NCI-H1417 treated with DMSO at 0.1 percent for 48 hours (cell line): ENCODE measurements at regions not wholly inside any gene's neighbourhood (a gene's known extent, or its start where the extent isn't known, plus 50 kb on each side); places are given as distances from the start of the nearest gene placed in this dataset.
"Not testable (repeated sequence)": the region's sequence is repeated elsewhere in the genome, so short reads cannot be mapped to it uniquely, and the experiment has no call there.

ENCODE experiments used
- DNase-seq: peaks from one replicate; lab custom pipeline; 2025; lab: John Stamatoyannopoulos, UW

DNA sequence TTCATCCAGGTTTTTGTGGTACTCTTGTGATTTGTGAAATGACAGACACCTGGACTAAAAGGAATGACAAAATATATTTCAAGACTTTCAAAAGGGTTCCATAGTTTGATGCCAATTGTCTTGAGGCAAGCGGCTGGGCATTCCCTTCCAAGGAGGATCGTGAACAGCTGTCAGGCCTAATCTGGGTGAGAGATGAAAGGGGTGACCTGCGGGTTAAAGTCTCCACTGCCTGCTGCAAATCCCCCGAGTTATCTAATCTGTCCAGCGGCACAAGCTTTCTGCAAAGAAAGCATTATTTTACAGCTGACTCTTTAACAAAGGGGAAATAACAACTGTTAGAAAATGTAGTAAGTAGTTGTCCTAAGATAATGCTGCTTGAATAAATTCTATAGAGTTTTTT is 128.7 kb upstream of the MB21D2 start:
- no peak for DNase-seq

- not testable (repeated sequence) for DNase-seq
Measured at GRCh38 chr3:193047461-193047860, 129.8 kb upstream of the MB21D2 start.

- DNase-seq, result no peak
Measured at GRCh38 chr3:193048127-193048526, 130.5 kb upstream of the MB21D2 start.

DNA sequence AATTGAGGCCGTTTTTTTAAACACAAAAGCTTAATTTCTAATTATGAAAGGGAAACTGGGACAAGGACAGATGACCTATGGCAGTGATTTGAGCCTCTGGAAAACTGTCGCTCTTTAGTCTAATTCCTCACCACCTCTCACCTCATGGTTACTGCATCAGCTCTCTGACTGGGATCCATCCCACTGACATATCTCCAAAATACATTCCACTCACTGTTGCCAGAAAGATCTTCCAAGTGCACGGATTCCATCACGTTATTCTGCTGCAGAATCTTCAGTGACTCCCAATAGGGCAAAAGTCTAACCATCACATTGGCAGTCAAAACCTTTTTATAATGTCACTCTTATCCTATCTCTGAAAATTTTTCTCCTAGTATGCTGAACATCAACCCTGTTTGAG is 132.3 kb upstream of the MB21D2 start:
- DNase-seq, result no peak

DNA sequence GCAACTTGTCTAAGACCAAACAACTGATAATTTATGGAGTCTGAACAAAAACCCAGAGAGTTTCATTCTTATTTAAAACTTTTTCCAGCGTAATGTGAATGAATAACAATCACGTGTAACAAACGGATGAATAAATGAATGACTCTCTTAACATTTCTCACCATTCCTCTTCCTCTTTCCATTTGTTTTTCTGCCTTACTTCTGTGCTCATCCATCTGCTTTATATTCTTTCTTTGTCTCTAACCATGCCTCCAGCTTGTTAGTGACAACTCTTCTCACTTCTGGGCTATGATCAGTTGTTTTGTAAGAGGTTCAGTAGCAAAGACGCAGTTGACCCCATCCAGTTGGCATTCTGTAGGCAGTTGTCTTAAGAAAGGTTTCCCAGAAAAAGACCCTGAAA is 133.7 kb upstream of the MB21D2 start:
- DNase-seq, result no peak

DNA sequence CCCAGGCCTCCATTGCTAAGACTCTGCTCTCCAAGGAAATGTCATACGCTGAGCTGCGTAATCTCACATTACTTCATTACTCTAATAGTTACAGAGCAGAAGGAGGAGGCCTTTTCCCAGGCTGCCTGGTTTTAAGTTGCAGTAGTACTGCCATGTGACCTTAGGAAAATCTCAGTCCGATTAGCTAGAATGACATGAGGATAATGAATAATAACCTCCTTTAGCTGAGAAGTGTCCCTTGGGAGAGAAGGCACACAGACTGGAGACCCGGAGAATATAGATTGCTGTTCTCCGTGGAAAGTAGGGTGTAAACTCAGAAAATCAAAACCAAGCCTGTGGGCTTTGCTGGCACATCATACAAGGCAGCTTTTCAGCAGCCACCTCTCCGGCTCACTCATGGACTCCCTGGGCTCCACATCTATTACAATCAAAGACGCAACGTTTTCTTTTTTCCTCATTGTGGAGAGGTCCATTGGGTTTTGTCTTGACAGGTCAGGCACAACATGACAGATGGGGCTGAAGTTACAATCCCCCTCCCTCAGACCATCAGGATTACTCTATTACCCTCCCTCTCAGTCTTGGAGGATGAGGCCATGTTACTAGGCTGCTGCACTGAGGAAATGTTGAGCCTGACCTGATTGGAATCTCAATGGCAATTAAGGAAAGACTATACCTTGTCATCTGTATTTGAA is 134.8 kb upstream of the MB21D2 start:
- no peak for DNase-seq

GRCh38 chr3:193053046-193053435 is 135.4 kb upstream of the MB21D2 start:
- DNase-seq, result no peak

GRCh38 chr3:193055352-193055751 is 137.7 kb upstream of the MB21D2 start:
- DNase-seq, result no peak

DNA sequence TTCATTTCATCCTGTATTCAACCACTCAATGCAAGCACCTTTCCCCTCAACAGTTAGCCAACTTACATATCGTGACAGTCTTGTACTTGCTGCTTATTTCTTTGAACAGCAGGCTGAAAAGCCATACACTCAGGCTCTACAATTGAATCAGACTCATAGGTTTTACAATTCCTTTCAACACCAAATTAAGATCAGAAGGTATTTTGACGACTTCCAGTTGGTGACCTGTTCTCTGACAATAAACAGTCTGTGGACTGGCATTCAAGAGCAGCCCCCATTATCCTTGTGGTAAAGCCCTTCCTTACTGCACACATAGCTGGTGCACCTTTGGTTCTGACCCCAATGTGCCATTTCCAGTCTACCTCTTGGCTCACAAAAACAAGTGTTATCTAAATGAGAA is 140.0 kb upstream of the MB21D2 start:
- DNase-seq, result no peak

DNA sequence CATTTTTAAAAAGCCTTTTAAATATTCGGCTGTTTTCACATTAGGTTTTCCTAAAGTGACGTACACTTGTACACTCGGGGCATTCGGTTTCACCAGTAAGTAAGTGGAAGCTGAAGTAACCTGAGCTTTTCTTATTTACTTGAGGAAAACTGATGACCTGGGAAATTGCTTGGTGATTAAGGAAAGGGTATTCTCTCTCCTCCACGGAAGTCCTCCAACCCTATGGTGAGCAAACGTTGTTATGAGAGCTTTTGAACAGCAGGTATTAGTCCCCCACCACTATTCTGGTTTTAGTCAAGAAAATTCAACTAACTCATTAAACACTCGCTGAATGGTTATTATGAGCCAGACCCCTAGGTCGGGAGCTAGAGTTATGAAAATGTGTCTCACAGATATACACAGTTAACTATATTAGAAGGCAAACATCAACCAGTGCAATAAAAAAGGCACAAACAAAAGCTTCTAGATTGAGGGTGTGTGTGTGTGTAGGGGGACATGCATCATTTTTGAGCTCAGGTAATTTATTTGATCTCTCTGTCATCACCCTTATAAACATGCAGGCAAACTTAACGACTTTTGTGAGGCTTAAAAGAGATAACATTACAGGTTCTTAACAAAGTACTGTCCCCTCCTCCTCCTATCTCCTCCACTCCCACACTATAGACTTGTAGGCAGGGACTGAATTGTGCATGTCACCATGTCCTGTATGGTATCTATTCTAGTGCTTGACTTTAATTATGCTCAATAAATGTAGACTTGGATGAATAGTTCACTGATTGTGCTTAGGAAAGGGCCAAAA is 143.3 kb upstream of the MB21D2 start:
- DNase-seq, result no peak

GRCh38 chr3:193068365-193068764 is 150.7 kb upstream of the MB21D2 start:
- DNase-seq, result no peak

GRCh38 chr3:193069732-193070131 is 152.1 kb upstream of the MB21D2 start:
- not testable (repeated sequence) for DNase-seq

- no peak for DNase-seq
Measured at GRCh38 chr3:193078996-193079753, 161.5 kb upstream of the MB21D2 start.

GRCh38 chr3:193080821-193081365 is 160.1 kb upstream of the PLAAT1 start:
- no peak for DNase-seq

- DNase-seq, result no peak
Measured at GRCh38 chr3:193085655-193086054, 155.4 kb upstream of the PLAAT1 start.

DNA sequence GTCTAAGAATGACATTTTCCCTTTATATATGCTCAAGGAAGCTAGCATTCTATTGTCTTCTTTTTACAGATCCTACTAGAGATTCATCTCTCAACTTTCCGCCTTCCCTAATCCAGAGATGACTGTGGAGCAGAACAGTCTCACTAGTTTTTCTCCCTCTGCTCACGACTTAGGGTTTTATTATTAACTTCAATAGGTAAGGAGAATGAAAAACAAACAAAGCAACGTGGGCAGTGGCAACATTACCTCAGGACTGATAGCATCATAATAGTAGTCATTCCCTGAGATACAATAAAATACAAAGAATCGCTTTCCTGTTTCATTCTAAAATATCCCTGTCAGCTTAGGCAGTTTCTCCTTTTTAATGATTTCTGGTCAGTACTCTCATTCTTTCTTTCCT is 154.3 kb upstream of the PLAAT1 start:
- DNase-seq, result no peak

GRCh38 chr3:193087336-193087735 is 153.7 kb upstream of the PLAAT1 start:
- DNase-seq, result no peak

GRCh38 chr3:193095366-193095765 is 145.7 kb upstream of the PLAAT1 start:
- DNase-seq, result no peak

GRCh38 chr3:193096076-193096475 is 144.9 kb upstream of the PLAAT1 start:
- DNase-seq, result no peak

DNA sequence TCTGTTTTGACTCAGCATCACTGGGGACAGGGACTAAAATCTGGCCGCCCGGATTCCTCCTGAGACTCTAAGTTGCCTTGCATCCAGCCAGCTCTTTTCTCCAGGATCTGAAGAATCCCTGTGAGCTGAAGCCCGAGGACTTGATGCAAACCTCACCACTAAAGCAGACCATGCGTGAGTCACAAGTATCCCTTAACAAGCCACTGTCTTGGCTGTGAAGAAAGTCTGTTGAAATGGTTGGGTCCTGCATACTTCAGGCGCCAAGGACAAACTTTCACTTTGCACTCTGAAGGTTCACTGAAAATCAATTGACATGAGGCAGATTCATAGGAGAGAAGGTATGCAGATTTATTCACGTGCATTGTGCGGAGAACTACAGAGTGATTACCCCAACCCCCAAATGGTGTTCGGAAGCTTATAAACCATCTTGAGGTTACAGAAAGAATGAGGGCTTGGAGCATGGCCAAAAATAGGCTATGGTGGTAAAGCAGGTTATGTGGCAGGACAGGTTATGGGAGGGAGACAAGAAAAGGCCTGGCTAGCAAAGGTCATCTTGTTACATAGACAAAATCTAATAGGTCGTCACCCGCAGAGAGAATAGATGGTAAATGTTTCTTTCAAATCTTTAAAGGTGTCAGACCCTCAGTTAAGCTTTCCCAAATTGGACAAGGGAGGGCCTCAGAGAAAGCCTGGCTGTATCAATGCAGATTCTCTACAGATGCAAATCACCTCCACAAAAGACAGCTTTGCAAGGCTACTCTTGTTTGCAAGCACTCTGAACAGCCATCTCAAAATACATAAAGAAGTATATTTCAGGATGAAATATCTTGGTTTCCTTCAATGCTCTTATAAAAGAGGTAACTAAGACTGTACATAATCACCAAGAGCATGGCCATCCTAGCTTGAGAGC is 126.3 kb upstream of the PLAAT1 start:
- no peak for DNase-seq

- DNase-seq, result no peak
Measured at GRCh38 chr3:193116871-193117270, 124.2 kb upstream of the PLAAT1 start.

DNA sequence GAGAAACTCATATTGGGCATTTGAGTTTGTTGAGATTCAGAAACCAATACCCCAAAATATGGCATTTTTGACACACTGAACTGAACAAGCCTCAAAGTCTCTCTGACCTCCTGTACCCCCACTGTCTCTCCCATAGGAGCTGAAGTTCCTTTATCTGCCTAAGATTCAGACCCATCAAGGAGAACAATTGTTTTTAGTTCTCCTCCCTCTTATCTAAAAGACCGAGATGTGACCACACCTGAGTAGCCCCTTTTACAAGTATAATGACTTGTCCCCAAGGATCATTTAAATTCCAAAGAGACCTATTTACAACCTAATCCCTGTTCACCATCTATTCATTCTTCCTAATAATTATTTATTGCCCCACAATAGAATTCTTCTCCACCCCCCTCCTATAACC is 122.1 kb upstream of the PLAAT1 start:
- DNase-seq, result no peak
